ENCODE measurements at regions not wholly inside any gene's neighbourhood (a gene's known extent, or its start where the extent isn't known, plus 50 kb on each side); places are given as distances from the start of the nearest gene placed in this dataset.

GRCh38 chr13:55887561-55887960, 1253.2 kb upstream of the PRR20A start:
- Histone ChIP-seq H3K9me3 (ENCODE audit: insufficient read depth, low read depth, low read length) (no peaks in the 10 kb centered on the region), H3K27ac (ENCODE audit: low read depth, low read length) (no peak overlapping the region), H2AFZ (ENCODE audit: insufficient read depth, low read length, poor library complexity) (no peak overlapping the region), H3K79me2 (ENCODE audit: control insufficient read depth, insufficient read depth, low read length, poor library complexity) (no peaks in the 10 kb centered on the region), H4K8ac (ENCODE audit: low read depth, low read length) (no peak overlapping the region), H4K91ac (ENCODE audit: low read depth, low read length) (no peak overlapping the region), H3K14ac (ENCODE audit: low read length) (no peak overlapping the region), H3K4ac (ENCODE audit: low read depth, low read length) (no peak overlapping the region), H3K36me3 (ENCODE audit: control insufficient read depth in 1 of 2, insufficient read depth in 2 of 2, low read length in 2 of 2) (no peaks in the 10 kb centered on the region), H3K4me2 (ENCODE audit: low read length) (no peak overlapping the region), H2BK12ac (ENCODE audit: low read length) (no peak overlapping the region), H3K4me3 (ENCODE audit: low read depth, low read length) (no peak overlapping the region), H3K27me3 (ENCODE audit: insufficient read depth, low read length) (no peaks in the 10 kb centered on the region), H3K23ac (ENCODE audit: low read length) (no peak overlapping the region), H3K18ac (ENCODE audit: low read length) (no peak overlapping the region), H3K9ac (ENCODE audit: low read length) (no peak overlapping the region), H3K4me1 (ENCODE audit: control insufficient read depth in 1 of 2, insufficient read depth in 2 of 2, low read length in 2 of 2) (no peaks in the 10 kb centered on the region), H3K79me1 (ENCODE audit: low read length) (no peaks in the 10 kb centered on the region), H2BK5ac (ENCODE audit: low read depth, low read length, poor library complexity) (no peak overlapping the region), H2BK120ac (ENCODE audit: insufficient read depth, low read length, poor library complexity) (no peak overlapping the region), H4K12ac (ENCODE audit: low read depth, low read length) (no peak overlapping the region), H2AK5ac (ENCODE audit: low read length) (no peak overlapping the region)
- DNase-seq, result no peak
- no CpG with 5 or more reads among the region's 1 CpG for WGBS (ENCODE audit: extremely low coverage, insufficient coverage, insufficient read length)

DNA sequence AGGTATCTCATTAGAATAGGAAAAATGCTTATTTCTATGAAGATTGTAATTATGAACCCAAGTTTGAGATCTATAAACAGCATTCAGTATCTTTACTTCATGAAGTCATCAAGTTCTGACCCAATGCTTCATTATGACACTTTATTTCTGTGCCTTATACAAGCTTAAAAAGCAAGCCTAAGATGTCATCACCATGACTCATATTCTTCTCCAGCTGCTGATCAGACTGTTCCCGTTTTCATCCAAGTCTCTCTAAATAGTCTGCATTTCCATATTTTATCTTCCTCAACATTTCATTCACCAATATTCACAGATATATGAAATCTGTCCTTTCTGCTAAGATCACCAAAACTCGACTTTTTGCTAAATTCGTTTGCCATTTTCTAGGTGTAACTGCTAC, 1247.2 kb upstream of the PRR20A start:
- Histone ChIP-seq H2BK12ac (ENCODE audit: low read length) (no peak overlapping the region), H3K18ac (ENCODE audit: low read length) (no peak overlapping the region), H2BK120ac (ENCODE audit: insufficient read depth, low read length, poor library complexity) (no peak overlapping the region), H3K4me1 (ENCODE audit: control insufficient read depth in 1 of 2, insufficient read depth in 2 of 2, low read length in 2 of 2) (no peaks in the 10 kb centered on the region), H2AK5ac (ENCODE audit: low read length) (no peak overlapping the region), H4K12ac (ENCODE audit: low read depth, low read length) (no peak overlapping the region), H3K79me2 (ENCODE audit: control insufficient read depth, insufficient read depth, low read length, poor library complexity) (no peaks in the 10 kb centered on the region), H2BK5ac (ENCODE audit: low read depth, low read length, poor library complexity) (no peak overlapping the region), H3K23ac (ENCODE audit: low read length) (no peak overlapping the region), H3K4ac (ENCODE audit: low read depth, low read length) (no peak overlapping the region), H2AFZ (ENCODE audit: insufficient read depth, low read length, poor library complexity) (no peak overlapping the region), H3K9me3 (ENCODE audit: insufficient read depth, low read depth, low read length) (no peaks in the 10 kb centered on the region), H4K91ac (ENCODE audit: low read depth, low read length) (no peak overlapping the region), H3K27me3 (ENCODE audit: insufficient read depth, low read length) (no peaks in the 10 kb centered on the region), H3K36me3 (ENCODE audit: control insufficient read depth in 1 of 2, insufficient read depth in 2 of 2, low read length in 2 of 2) (no peaks in the 10 kb centered on the region), H3K9ac (ENCODE audit: low read length) (no peak overlapping the region), H3K27ac (ENCODE audit: low read depth, low read length) (no peak overlapping the region), H3K4me3 (ENCODE audit: low read depth, low read length) (no peak overlapping the region), H3K14ac (ENCODE audit: low read length) (no peak overlapping the region), H3K79me1 (ENCODE audit: low read length) (no peaks in the 10 kb centered on the region), H4K8ac (ENCODE audit: low read depth, low read length) (no peak overlapping the region), H3K4me2 (ENCODE audit: low read length) (no peak overlapping the region)
- no peak for DNase-seq
- WGBS (ENCODE audit: extremely low coverage, insufficient coverage, insufficient read length), result 100% methylated on average over 1 of the region's 3 CpGs

DNA sequence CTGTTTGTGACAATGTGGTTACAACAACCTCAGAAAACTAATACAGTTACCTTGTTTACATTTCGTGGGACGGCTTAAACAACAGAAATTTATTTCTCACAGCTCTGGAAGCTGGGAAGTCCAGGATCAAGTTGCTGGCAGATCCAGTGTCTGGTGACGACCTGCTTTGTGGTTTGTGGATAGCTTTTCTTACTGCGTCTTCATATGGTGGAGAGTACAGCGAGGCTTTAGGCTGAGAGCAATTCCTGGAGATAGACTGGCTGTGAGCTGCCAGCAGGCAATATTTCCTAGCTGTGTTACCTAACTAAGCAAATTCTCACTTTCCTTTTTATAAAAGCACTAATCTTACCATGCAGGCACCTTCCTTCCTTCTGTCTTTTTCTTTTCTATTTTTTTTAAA, 1203.5 kb upstream of the PRR20A start:
- no peaks in the 10 kb centered on the region for H3K36me3 ChIP-seq (ENCODE audit: control insufficient read depth in 1 of 2, insufficient read depth in 2 of 2, low read length in 2 of 2)
- H4K91ac ChIP-seq (ENCODE audit: low read depth, low read length), result no peak overlapping the region
- H2BK120ac ChIP-seq (ENCODE audit: insufficient read depth, low read length, poor library complexity), result no peak overlapping the region
- H3K14ac ChIP-seq (ENCODE audit: low read length), result no peak overlapping the region
- no peak overlapping the region for H3K18ac ChIP-seq (ENCODE audit: low read length)
- no peak overlapping the region for H3K23ac ChIP-seq (ENCODE audit: low read length)
- H4K8ac ChIP-seq (ENCODE audit: low read depth, low read length), result no peak overlapping the region
- no peak overlapping the region for H4K12ac ChIP-seq (ENCODE audit: low read depth, low read length)
- H3K4ac ChIP-seq (ENCODE audit: low read depth, low read length), result no peak overlapping the region
- no CpG with 5 or more reads among the region's 5 CpGs for whole genome bisulfite sequencing (ENCODE audit: extremely low coverage, insufficient coverage, insufficient read length)
- H3K27me3 ChIP-seq (ENCODE audit: insufficient read depth, low read length), result no peaks in the 10 kb centered on the region
- H3K4me1 ChIP-seq (ENCODE audit: control insufficient read depth in 1 of 2, insufficient read depth in 2 of 2, low read length in 2 of 2), result no peaks in the 10 kb centered on the region
- no peaks in the 10 kb centered on the region for H3K79me1 ChIP-seq (ENCODE audit: low read length)
- H2BK12ac ChIP-seq (ENCODE audit: low read length), result no peak overlapping the region
- no peak overlapping the region for H2BK5ac ChIP-seq (ENCODE audit: low read depth, low read length, poor library complexity)
- no peak overlapping the region for H3K9ac ChIP-seq (ENCODE audit: low read length)
- no peaks in the 10 kb centered on the region for H3K9me3 ChIP-seq (ENCODE audit: insufficient read depth, low read depth, low read length)
- no peak overlapping the region for H3K4me2 ChIP-seq (ENCODE audit: low read length)
- DNase-seq, result no peak
- no peak overlapping the region for H2AK5ac ChIP-seq (ENCODE audit: low read length)
- H2AFZ ChIP-seq (ENCODE audit: insufficient read depth, low read length, poor library complexity), result no peak overlapping the region
- no peak overlapping the region for H3K4me3 ChIP-seq (ENCODE audit: low read depth, low read length)
- no peaks in the 10 kb centered on the region for H3K79me2 ChIP-seq (ENCODE audit: control insufficient read depth, insufficient read depth, low read length, poor library complexity)
- H3K27ac ChIP-seq (ENCODE audit: low read depth, low read length), result no peak overlapping the region

DNA sequence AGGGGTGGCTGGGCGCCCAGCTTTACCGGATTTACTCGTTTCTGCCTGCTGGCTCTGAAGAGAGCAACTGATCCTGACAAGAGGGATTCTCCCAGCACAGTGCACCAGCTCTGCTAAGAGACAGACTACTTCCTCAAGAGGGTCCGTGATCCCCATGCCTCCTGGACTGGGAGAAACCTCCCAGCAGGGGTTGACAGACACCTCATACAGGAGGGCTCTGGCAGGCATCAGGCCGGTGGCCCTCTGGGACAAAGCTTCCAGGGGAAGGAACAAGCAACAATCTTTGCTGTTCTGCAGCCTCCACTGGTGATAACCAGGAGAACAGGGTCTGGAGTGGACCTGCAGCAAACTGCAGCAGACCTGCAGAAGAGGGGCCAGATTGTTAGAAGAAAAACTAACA, 1192.5 kb upstream of the PRR20A start:
- no peak overlapping the region for H4K91ac ChIP-seq (ENCODE audit: low read depth, low read length)
- no peaks in the 10 kb centered on the region for H3K79me1 ChIP-seq (ENCODE audit: low read length)
- H3K27me3 ChIP-seq (ENCODE audit: insufficient read depth, low read length), result no peaks in the 10 kb centered on the region
- no peak overlapping the region for H3K27ac ChIP-seq (ENCODE audit: low read depth, low read length)
- no peak overlapping the region for H2BK120ac ChIP-seq (ENCODE audit: insufficient read depth, low read length, poor library complexity)
- H3K36me3 ChIP-seq (ENCODE audit: control insufficient read depth in 1 of 2, insufficient read depth in 2 of 2, low read length in 2 of 2), result no peaks in the 10 kb centered on the region
- no CpG with 5 or more reads among the region's 5 CpGs for WGBS (ENCODE audit: extremely low coverage, insufficient coverage, insufficient read length)
- no peak overlapping the region for H3K9ac ChIP-seq (ENCODE audit: low read length)
- H3K14ac ChIP-seq (ENCODE audit: low read length), result no peak overlapping the region
- no peak overlapping the region for H4K8ac ChIP-seq (ENCODE audit: low read depth, low read length)
- no peak overlapping the region for H3K4me2 ChIP-seq (ENCODE audit: low read length)
- no peak overlapping the region for H3K4me3 ChIP-seq (ENCODE audit: low read depth, low read length)
- H3K9me3 ChIP-seq (ENCODE audit: insufficient read depth, low read depth, low read length), result no peaks in the 10 kb centered on the region
- no peak overlapping the region for H2AK5ac ChIP-seq (ENCODE audit: low read length)
- H3K79me2 ChIP-seq (ENCODE audit: control insufficient read depth, insufficient read depth, low read length, poor library complexity), result no peaks in the 10 kb centered on the region
- no peak overlapping the region for H2BK12ac ChIP-seq (ENCODE audit: low read length)
- no peak overlapping the region for H3K18ac ChIP-seq (ENCODE audit: low read length)
- no peak for DNase-seq
- H2BK5ac ChIP-seq (ENCODE audit: low read depth, low read length, poor library complexity), result no peak overlapping the region
- H2AFZ ChIP-seq (ENCODE audit: insufficient read depth, low read length, poor library complexity), result no peak overlapping the region
- no peak overlapping the region for H3K4ac ChIP-seq (ENCODE audit: low read depth, low read length)
- H3K4me1 ChIP-seq (ENCODE audit: control insufficient read depth in 1 of 2, insufficient read depth in 2 of 2, low read length in 2 of 2), result no peaks in the 10 kb centered on the region
- no peak overlapping the region for H4K12ac ChIP-seq (ENCODE audit: low read depth, low read length)
- H3K23ac ChIP-seq (ENCODE audit: low read length), result no peak overlapping the region
